Upper lobe of left lung (tissue), 4 donors: ENCODE measurements at regions not wholly inside any gene's neighbourhood (a gene's known extent, or its start where the extent isn't known, plus 50 kb on each side); places are given as distances from the start of the nearest gene placed in this dataset.

Source experiments
- CTCF ChIP-seq, 6 experiments: fragments of 450-650 bp in 4 of 6; fragments of 200-600 bp in 2 of 6; sonication (generic) in 2 of 6; IDR thresholded peaks; one replicate each; pipeline ENCODE4 v1.5.1; 2016 to 2019; ENCODE audit warnings: antibody characterized with exemption in 6 of 6
- EP300 ChIP-seq, 4 donors: sonication (generic); formaldehyde crosslinking; IDR thresholded peaks; one replicate each; pipeline ENCODE4 v1.5.1; 2017; ENCODE audit warnings: antibody characterized with exemption in 4 of 4, control low read depth in 2 of 4

- no peak for TF ChIP-seq EP300 (IDR thresholded peaks at IDR 0.05)
- TF ChIP-seq CTCF (IDR thresholded peaks at IDR 0.05) = no peak
These were observed 1517.5 kb upstream of the ZEB2 start for GRCh38 chr2:146037334-146037870.
